ENCODE measurements at regions not wholly inside any gene's neighbourhood (a gene's known extent, or its start where the extent isn't known, plus 50 kb on each side); places are given as distances from the start of the nearest gene placed in this dataset.

GRCh38 chr11:110786226-110786902 lies 74.1 kb upstream of the ARHGAP20 start:
- TF ChIP-seq, protein P1, sequence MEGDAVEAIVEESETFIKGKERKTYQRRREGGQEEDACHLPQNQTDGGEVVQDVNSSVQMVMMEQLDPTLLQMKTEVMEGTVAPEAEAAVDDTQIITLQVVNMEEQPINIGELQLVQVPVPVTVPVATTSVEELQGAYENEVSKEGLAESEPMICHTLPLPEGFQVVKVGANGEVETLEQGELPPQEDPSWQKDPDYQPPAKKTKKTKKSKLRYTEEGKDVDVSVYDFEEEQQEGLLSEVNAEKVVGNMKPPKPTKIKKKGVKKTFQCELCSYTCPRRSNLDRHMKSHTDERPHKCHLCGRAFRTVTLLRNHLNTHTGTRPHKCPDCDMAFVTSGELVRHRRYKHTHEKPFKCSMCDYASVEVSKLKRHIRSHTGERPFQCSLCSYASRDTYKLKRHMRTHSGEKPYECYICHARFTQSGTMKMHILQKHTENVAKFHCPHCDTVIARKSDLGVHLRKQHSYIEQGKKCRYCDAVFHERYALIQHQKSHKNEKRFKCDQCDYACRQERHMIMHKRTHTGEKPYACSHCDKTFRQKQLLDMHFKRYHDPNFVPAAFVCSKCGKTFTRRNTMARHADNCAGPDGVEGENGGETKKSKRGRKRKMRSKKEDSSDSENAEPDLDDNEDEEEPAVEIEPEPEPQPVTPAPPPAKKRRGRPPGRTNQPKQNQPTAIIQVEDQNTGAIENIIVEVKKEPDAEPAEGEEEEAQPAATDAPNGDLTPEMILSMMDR (IDR thresholded peaks at IDR 0.05; ENCODE audit: unreplicated experiment), result no peak
- DNase-seq (ENCODE audit: low spot score), result no peak

DNA sequence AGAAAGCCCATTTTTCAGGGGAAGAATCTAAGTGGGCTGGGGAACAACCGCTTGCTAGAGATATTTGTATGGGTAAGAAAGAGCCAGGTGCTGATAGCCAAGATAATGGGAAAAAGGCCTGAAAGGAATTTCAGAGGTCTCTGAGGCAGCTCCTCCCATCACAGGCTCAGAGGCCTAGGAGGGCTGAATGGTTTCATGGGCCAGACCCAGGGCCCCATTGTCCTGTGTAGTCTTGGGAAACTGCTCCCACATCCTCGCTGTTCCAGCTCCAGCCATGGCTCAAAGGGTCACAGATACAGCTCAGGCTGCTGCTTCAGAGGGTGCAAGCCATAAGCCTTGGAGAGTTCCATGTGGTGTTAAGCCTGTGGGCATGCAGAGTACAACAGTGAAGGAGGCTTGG lies 73.2 kb upstream of the ARHGAP20 start:
- peaks cover 3% of the 10 kb centered on the region for H3K27me3 Mint-ChIP-seq (ENCODE audit: unreplicated experiment)
- no peak for DNase-seq (ENCODE audit: low spot score)
- H3K36me3 Mint-ChIP-seq (ENCODE audit: low read depth, unreplicated experiment), result peaks cover 8% of the 10 kb centered on the region
- no peak overlapping the region for H3K27ac Mint-ChIP-seq (ENCODE audit: unreplicated experiment)
- TF ChIP-seq, protein P1 (IDR thresholded peaks at IDR 0.05; ENCODE audit: unreplicated experiment), result no peak
- no peak overlapping the region for H3K4me3 Mint-ChIP-seq (ENCODE audit: unreplicated experiment)
- H3K4me1 Mint-ChIP-seq (ENCODE audit: unreplicated experiment), result no peaks in the 10 kb centered on the region
- no peaks in the 10 kb centered on the region for H3K9me3 Mint-ChIP-seq (ENCODE audit: unreplicated experiment)

More at GRCh38 chr11:110786226-110786902, 74.1 kb upstream of the ARHGAP20 start:
- Mint-ChIP-seq H3K27me3 (ENCODE audit: unreplicated experiment) (peaks cover 1% of the 10 kb centered on the region), H3K4me3 (ENCODE audit: unreplicated experiment) (no peak overlapping the region), H3K4me1 (ENCODE audit: unreplicated experiment) (no peaks in the 10 kb centered on the region), H3K9me3 (ENCODE audit: unreplicated experiment) (no peaks in the 10 kb centered on the region), H3K27ac (ENCODE audit: unreplicated experiment) (no peak overlapping the region), H3K36me3 (ENCODE audit: low read depth, unreplicated experiment) (peaks cover 8% of the 10 kb centered on the region)

- TF ChIP-seq, protein P1 (IDR thresholded peaks at IDR 0.05; ENCODE audit: unreplicated experiment), result no peak
- Mint-ChIP-seq H3K4me3 (ENCODE audit: unreplicated experiment) (no peak overlapping the region), H3K27me3 (ENCODE audit: unreplicated experiment) (peaks cover 3% of the 10 kb centered on the region), H3K9me3 (ENCODE audit: unreplicated experiment) (peaks cover 4% of the 10 kb centered on the region), H3K4me1 (ENCODE audit: unreplicated experiment) (no peaks in the 10 kb centered on the region), H3K27ac (ENCODE audit: unreplicated experiment) (no peak overlapping the region), H3K36me3 (ENCODE audit: low read depth, unreplicated experiment) (peaks cover 13% of the 10 kb centered on the region)
- no peak for DNase-seq (ENCODE audit: low spot score)
These were observed 70.4 kb upstream of the ARHGAP20 start for GRCh38 chr11:110782616-110783015.

DNA sequence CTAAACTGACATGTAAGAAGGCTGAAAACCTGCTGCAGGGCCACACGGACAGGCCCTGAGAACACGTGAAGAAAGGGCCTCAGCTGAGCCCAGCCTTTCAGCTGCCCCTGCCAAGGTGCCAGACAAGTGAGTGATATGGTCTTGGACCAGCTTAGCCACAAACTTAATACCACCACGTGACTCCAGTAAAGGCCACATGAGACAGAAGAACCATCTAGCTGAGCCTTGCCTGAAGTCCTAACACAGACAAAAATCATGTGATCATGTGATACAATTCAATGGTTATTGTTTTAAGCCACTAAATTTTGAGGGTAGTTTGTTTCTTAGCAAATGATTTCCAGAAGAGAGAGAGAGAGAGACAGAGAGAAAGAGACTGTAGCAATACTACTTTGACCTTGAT lies 66.9 kb upstream of the ARHGAP20 start:
- TF ChIP-seq, protein P1 (IDR thresholded peaks at IDR 0.05; ENCODE audit: unreplicated experiment), result no peak
- H3K27me3 Mint-ChIP-seq (ENCODE audit: unreplicated experiment), result peaks cover 1% of the 10 kb centered on the region
- peaks cover 5% of the 10 kb centered on the region for H3K36me3 Mint-ChIP-seq (ENCODE audit: low read depth, unreplicated experiment)
- H3K4me3 Mint-ChIP-seq (ENCODE audit: unreplicated experiment), result no peak overlapping the region
- DNase-seq (ENCODE audit: low spot score), result no peak
- no peak overlapping the region for H3K27ac Mint-ChIP-seq (ENCODE audit: unreplicated experiment)
- peaks cover 12% of the 10 kb centered on the region for H3K4me1 Mint-ChIP-seq (ENCODE audit: unreplicated experiment)
- peaks cover 4% of the 10 kb centered on the region for H3K9me3 Mint-ChIP-seq (ENCODE audit: unreplicated experiment)

DNA sequence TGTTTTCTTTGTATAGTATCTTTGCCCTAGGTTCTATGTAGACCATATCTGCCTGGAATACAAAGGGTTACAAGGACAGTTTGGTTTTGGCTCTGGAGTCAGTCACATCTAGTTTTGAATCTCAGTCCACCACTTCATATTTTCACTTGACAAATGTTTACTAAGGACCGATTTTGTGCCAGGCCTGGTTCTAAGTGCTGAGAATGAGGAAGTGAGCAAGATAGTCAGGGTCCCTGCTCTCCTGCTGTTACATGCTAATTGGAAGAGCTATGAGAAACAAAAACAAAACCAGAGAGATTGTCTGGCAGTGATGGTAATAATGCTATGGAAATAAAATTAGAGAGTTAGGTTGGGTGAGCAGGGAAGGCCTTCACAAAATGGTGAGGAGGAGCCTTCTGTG lies 66.1 kb upstream of the ARHGAP20 start:
- no peak overlapping the region for H3K27ac Mint-ChIP-seq (ENCODE audit: unreplicated experiment)
- peaks cover 1% of the 10 kb centered on the region for H3K27me3 Mint-ChIP-seq (ENCODE audit: unreplicated experiment)
- H3K36me3 Mint-ChIP-seq (ENCODE audit: low read depth, unreplicated experiment), result peaks cover 5% of the 10 kb centered on the region
- peaks cover 17% of the 10 kb centered on the region for H3K4me1 Mint-ChIP-seq (ENCODE audit: unreplicated experiment)
- no peak for DNase-seq (ENCODE audit: low spot score)
- no peak overlapping the region for H3K4me3 Mint-ChIP-seq (ENCODE audit: unreplicated experiment)
- TF ChIP-seq, protein P1 (IDR thresholded peaks at IDR 0.05; ENCODE audit: unreplicated experiment), result no peak
- H3K9me3 Mint-ChIP-seq (ENCODE audit: unreplicated experiment), result peaks cover 4% of the 10 kb centered on the region
